HEK293T (cell line): ENCODE measurements at regions not wholly inside any gene's neighbourhood (a gene's known extent, or its start where the extent isn't known, plus 50 kb on each side); places are given as distances from the start of the nearest gene placed in this dataset.

Experiments used
- CTCF ChIA-PET: fragments of 350-600 bp; formaldehyde crosslinking; extraction: SDS; loops from one replicate; lab custom pipeline; 2021; ENCODE audit warnings: antibody characterized with exemption, inconsistent platforms; lab: Yijun Ruan, JAX
- POLR2A ChIA-PET: fragments of 350-600 bp; formaldehyde crosslinking; extraction: SDS; loops from one replicate; lab custom pipeline; 2020; ENCODE audit warnings: antibody characterized with exemption, inconsistent platforms; lab: Yijun Ruan, JAX
- DNase-seq: peaks from one replicate; pipeline ENCODE4 v3.0.0; 2012; ENCODE audit warnings: mixed read lengths; ENCODE audit errors: extremely low spot score
- ARNT ChIP-seq: fragments of 450-650 bp; IDR thresholded peaks from 2 replicates; pipeline ENCODE4 v1.6.1; 2017; ENCODE audit warnings: mild to moderate bottlenecking
- BHLHE40 ChIP-seq: fragments of 450-650 bp; IDR thresholded peaks from 2 replicates; pipeline ENCODE4 v1.6.1; 2016; ENCODE audit warnings: mild to moderate bottlenecking, moderate library complexity, borderline replicate concordance
- CTBP1 ChIP-seq: fragments of 450-650 bp; IDR thresholded peaks from 2 replicates; pipeline ENCODE4 v1.6.1; 2016; ENCODE audit warnings: borderline replicate concordance
- ELF4 ChIP-seq: fragments of 450-650 bp; IDR thresholded peaks from 2 replicates; pipeline ENCODE4 v1.6.1; 2017; ENCODE audit warnings: antibody characterized with exemption
- FOXA1 ChIP-seq: fragments of 450-650 bp; IDR thresholded peaks from 2 replicates; pipeline ENCODE4 v1.6.1; 2016; ENCODE audit warnings: mild to moderate bottlenecking
- FOXK2 ChIP-seq: fragments of 450-650 bp; IDR thresholded peaks from 2 replicates; pipeline ENCODE4 v1.6.1; 2016; ENCODE audit warnings: mild to moderate bottlenecking
- FOXM1 ChIP-seq: fragments of 450-650 bp; IDR thresholded peaks from 2 replicates; pipeline ENCODE4 v1.6.1; 2017; ENCODE audit warnings: mild to moderate bottlenecking, borderline replicate concordance
- HDGF ChIP-seq: fragments of 450-650 bp; IDR thresholded peaks from 2 replicates; pipeline ENCODE4 v1.6.1; 2017; ENCODE audit warnings: antibody characterized with exemption, borderline replicate concordance
- L3MBTL2 ChIP-seq: fragments of 450-650 bp; conservative IDR thresholded peaks from 2 replicates; pipeline ENCODE4 v1.6.1; 2016; ENCODE audit warnings: mild to moderate bottlenecking
- LEF1 ChIP-seq: fragments of 450-650 bp; IDR thresholded peaks from 2 replicates; pipeline ENCODE4 v1.6.1; 2017; ENCODE audit warnings: mild to moderate bottlenecking, borderline replicate concordance
- NFRKB ChIP-seq: fragments of 450-650 bp; IDR thresholded peaks from 2 replicates; pipeline ENCODE4 v1.6.1; 2016; ENCODE audit warnings: mild to moderate bottlenecking, moderate library complexity
- SP1 ChIP-seq: fragments of 450-650 bp; IDR thresholded peaks from 2 replicates; pipeline ENCODE4 v1.6.1; 2017
- SUZ12 ChIP-seq: fragments of 450-650 bp; IDR thresholded peaks from 2 replicates; pipeline ENCODE4 v1.6.1; 2016; ENCODE audit warnings: mild to moderate bottlenecking
- TARDBP ChIP-seq: fragments of 450-650 bp; IDR thresholded peaks from 2 replicates; pipeline ENCODE4 v1.6.1; 2016
- ZNF384 ChIP-seq: fragments of 450-650 bp; IDR thresholded peaks from 2 replicates; pipeline ENCODE4 v1.6.1; 2016
- TF ChIP-seq, protein P1 (sequence below): fragments of 450-650 bp; IDR thresholded peaks from 2 replicates; pipeline ENCODE4 v1.6.1; 2016

DNA sequence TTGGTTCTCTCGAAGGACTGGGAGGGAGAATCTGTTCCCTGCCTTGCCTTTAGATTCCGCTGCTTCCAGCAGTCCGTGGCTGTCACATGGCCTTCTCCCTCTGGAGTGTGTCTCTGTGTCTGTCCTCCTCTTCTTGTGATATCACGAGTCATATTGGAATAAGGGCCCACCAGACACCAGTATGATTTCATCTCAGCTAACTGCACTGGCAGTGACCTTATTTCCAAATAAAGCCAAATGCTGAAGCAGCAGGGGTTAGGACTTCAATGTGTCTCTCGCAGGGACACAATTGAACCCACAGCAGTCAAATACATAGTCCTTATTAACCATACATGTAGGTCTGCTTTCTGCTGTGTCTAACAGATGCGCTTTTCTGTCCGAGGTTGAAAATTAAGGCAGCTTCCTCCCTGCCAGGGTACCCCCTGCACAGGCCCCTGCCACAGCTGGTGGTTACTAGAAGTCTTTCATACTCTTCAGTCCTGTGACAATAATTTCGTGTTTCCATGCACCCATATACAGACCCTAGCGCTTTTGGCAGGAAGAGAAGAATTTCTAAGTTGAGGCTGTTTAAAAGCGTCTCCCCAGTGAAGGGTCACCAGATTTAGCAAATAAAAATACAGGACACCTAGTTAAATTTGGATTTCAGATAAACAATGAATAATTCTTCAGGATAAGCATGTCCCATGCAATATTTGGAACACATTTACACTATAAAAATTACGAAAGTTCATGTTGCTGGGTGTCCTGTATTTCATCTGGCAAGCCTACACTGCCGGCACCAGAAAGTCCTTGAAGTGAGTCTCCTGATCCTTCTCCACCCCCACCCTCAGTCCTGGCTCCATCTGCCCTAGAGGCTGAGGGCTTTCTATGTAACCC, 182.1 kb downstream of the ETS2 start:
- CTCF ChIA-PET, result no interaction called here
- TF ChIP-seq ZNF384, result no peak
- no peak for TF ChIP-seq HDGF
- no peak for TF ChIP-seq ELF4
- no peak for TF ChIP-seq ARNT
- no peak for TF ChIP-seq L3MBTL2
- no peak for TF ChIP-seq SUZ12
- TF ChIP-seq FOXM1, result no peak
- no peak for TF ChIP-seq FOXK2
- TF ChIP-seq, protein P1, sequence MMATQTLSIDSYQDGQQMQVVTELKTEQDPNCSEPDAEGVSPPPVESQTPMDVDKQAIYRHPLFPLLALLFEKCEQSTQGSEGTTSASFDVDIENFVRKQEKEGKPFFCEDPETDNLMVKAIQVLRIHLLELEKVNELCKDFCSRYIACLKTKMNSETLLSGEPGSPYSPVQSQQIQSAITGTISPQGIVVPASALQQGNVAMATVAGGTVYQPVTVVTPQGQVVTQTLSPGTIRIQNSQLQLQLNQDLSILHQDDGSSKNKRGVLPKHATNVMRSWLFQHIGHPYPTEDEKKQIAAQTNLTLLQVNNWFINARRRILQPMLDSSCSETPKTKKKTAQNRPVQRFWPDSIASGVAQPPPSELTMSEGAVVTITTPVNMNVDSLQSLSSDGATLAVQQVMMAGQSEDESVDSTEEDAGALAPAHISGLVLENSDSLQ, result no peak
- no peak for TF ChIP-seq NFRKB
- TF ChIP-seq FOXA1, result no peak
- TF ChIP-seq TARDBP, result no peak
- no peak for TF ChIP-seq BHLHE40
- DNase-seq, result no peak
- POLR2A ChIA-PET, result no interaction called here

DNA sequence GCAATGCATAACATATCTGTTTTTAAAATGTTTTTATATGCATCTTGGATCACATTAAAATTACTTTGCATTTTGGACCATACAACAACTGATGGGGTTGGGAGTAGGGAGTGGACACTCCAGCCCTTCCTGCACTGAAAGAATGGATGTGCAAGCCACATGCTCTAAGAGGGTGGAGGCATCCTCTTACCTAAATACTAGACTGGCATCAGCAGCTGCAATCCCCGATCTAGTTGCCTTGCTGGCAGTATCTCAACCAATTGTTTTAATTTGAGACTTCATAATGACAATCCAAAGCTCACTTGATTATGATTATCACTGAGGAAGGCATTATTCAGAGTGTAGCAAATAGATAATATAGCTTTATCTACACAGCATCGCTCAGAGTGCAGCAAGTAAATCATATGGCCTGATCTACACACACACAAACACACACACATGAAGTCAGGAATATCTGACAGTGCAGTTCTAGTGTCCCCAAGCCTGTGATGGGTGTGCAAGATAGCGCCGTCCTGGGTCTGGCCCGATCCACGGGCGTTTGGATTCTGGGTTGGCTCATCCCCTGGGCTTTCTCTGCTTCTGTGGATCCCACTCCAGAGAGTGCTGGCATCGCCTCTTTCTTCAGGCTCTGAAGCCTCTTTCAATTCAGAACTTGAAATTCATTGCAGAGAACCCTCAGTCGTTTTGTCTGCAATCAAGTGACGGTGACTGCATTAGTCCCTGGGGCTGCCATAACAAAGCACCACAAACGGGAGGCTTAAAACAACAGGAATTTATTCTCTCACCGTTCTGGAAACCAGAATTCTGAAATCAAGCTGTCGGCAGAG, 181.3 kb downstream of the ETS2 start:
- CTCF ChIA-PET, result no interaction called here
- POLR2A ChIA-PET, result interaction anchor here (1.0 kb wide), 1 partner anchor 197 kb away, joined by 3 read pairs; the partner anchor contains the start of gene PSMG1
- no peak for DNase-seq
- no peak for TF ChIP-seq SUZ12
- TF ChIP-seq CTBP1, result no peak
- TF ChIP-seq NFRKB, result no peak
- TF ChIP-seq, protein P1, result no peak
- TF ChIP-seq FOXM1, result no peak
- no peak for TF ChIP-seq SP1
- TF ChIP-seq ELF4, result no peak
- TF ChIP-seq FOXK2, result no peak
- no peak for TF ChIP-seq ZNF384
- TF ChIP-seq LEF1, result no peak
- no peak for TF ChIP-seq ARNT
- TF ChIP-seq HDGF, result no peak
- TF ChIP-seq FOXA1, result no peak
- no peak for TF ChIP-seq TARDBP
- no peak for TF ChIP-seq BHLHE40
- no peak for TF ChIP-seq L3MBTL2

DNA sequence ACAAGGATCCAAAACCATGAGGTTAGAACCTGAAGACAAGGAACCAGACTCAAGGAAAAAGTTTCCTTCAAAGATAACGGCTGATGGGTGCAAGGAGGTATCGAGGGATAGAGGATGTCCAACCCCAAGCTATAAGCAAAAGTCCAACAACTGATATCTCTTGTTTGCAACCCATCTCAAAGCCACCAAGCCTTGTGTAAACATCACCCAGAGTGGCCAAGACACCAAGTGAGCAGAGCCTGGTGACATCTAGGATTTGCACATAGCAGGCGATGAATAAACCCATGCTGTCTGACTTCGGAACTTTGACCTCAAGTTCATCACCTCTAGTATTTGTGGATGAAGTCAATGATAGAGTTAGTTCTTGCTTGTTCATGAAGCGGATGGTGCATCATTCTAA, 180.7 kb downstream of the ETS2 start:
- ChIA-PET POLR2A (interaction anchor here (1.0 kb wide), 1 partner anchor 197 kb away, joined by 3 read pairs; the partner anchor contains the start of gene PSMG1), CTCF (no interaction called here)
- TF ChIP-seq HDGF, result no peak
- no peak for TF ChIP-seq ZNF384
- TF ChIP-seq NFRKB, result no peak
- TF ChIP-seq, protein P1, result no peak
- no peak for TF ChIP-seq LEF1
- no peak for TF ChIP-seq ARNT
- TF ChIP-seq ELF4, result no peak
- TF ChIP-seq SUZ12, result no peak
- TF ChIP-seq FOXM1, result no peak
- TF ChIP-seq FOXA1, result no peak
- no peak for TF ChIP-seq SP1
- TF ChIP-seq L3MBTL2, result no peak
- no peak for TF ChIP-seq BHLHE40
- TF ChIP-seq TARDBP, result no peak
- TF ChIP-seq CTBP1, result no peak
- DNase-seq, result no peak

DNA sequence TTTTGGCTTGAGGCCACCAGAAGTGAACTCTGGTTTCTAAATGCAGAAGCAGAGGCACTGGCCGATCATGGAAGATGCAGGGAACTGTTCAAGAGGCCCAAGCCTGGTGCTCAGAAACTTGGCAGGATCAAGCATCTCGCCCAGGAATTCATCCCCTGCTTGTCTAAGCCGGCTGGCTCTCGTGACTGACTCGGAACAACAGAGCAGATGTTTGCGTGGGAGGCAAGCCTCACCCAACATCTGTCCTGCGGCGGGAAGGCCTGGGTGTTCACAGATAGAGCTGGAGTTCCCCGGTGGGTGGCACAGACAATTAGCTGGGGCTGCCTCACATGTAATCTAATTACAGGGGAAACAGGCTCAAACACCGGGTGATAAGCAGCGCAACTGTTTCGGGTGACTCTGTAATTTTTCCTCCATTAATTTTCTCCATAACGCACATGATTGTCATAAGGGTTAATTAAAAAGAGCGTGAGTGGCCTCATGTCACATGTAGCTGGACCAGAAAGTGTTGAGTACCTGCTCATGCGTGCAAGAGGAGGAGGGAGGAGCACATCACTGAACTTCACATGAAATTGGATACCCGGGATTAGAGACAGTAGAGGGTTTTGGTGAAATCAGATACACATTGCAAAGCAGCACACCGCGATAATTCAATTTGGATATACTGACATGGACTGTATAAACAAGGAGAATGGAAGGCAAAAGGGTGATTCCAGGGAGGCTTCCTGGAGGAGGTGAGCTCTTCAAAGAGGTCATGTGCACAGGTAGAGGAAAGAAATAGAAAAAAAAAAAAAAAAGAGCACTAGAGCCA, 180.0 kb downstream of the ETS2 start:
- CTCF ChIA-PET, result no interaction called here
- peak; percentile 36 for DNase-seq
- POLR2A ChIA-PET, result interaction anchor here (1.0 kb wide), 1 partner anchor 198 kb away, joined by 3 read pairs; the partner anchor contains the start of gene PSMG1
- TF ChIP-seq, protein P1, result peak; percentile 75
- TF ChIP-seq BHLHE40 (no peak), ZNF384 (no peak), LEF1 (no peak), HDGF (no peak), ARNT (peak; percentile 37; the same call in 1 of the 2 replicates), CTBP1 (0 out of 2 replicates have a peak, but pooled peaks have one; percentile 45)
